ENCODE measurements at regions not wholly inside any gene's neighbourhood (a gene's known extent, or its start where the extent isn't known, plus 50 kb on each side); places are given as distances from the start of the nearest gene placed in this dataset.

GRCh38 chr9:109904666-109905065 lies 124.7 kb downstream of the PALM2AKAP2 start:
- TF ChIP-seq, protein P1, sequence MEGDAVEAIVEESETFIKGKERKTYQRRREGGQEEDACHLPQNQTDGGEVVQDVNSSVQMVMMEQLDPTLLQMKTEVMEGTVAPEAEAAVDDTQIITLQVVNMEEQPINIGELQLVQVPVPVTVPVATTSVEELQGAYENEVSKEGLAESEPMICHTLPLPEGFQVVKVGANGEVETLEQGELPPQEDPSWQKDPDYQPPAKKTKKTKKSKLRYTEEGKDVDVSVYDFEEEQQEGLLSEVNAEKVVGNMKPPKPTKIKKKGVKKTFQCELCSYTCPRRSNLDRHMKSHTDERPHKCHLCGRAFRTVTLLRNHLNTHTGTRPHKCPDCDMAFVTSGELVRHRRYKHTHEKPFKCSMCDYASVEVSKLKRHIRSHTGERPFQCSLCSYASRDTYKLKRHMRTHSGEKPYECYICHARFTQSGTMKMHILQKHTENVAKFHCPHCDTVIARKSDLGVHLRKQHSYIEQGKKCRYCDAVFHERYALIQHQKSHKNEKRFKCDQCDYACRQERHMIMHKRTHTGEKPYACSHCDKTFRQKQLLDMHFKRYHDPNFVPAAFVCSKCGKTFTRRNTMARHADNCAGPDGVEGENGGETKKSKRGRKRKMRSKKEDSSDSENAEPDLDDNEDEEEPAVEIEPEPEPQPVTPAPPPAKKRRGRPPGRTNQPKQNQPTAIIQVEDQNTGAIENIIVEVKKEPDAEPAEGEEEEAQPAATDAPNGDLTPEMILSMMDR (IDR thresholded peaks at IDR 0.05) = no peak
- TF ChIP-seq POLR2A (IDR thresholded peaks at IDR 0.05) = no peak
